ENCODE measurements at regions not wholly inside any gene's neighbourhood (a gene's known extent, or its start where the extent isn't known, plus 50 kb on each side); places are given as distances from the start of the nearest gene placed in this dataset.
"Not testable (repeated sequence)": the region's sequence is repeated elsewhere in the genome, so short reads cannot be mapped to it uniquely, and the experiment has no call there.

DNA sequence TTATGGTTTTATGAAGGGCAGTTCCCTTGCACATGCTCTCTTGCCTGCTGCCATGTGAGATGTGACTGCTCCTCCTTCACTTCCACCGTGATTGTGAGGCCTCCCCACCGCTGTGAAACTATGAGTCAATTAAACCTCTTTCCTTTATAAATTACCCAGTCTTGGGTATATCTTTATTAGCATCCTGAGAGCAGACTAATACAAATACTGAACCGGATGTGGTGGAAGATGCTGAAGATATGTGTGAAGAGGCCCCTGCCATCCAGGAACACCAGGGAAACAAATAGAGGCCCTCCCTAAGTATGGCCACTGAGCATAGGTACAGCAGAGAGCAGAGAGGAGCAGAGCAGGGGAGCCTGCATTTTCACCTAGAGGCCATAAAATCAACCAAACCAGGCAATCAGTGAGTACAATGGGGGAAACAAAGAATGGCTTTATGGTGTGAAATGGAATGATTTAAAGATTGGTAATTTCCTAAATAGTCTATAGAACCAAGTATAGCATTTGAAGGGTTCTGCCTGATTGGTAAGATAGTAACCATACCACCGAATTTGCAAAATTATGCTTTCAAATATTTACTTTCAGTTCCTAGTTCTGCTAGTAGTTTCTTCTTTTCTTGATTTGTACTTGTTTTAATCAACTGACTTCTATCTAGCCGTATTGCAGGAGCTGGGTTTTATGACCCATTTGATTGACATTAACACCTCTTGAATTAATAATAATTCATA, 421.6 kb downstream of the IRX1 start:
- DNase-seq (ENCODE audit: low spot score): no peak

DNA sequence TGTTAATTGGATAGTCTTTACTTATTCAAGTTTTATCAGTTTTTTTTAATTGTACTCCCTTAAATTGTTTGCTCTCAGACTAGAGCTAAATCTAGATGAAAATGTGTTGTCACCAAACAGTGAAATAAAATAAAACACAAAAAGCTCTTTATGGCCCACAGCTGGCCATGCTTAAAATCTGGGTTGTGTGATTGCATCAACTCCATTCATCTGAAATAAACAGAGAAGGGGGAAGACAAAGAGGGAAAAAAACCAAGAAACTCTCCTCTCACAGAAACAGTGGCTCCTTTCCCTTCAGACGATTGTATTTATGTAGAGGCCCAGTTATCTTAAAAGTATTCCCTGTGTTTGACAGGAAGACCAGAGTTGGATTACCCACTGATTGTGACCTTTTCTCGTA, 422.4 kb downstream of the IRX1 start:
- no peak for DNase-seq (ENCODE audit: low spot score)

DNA sequence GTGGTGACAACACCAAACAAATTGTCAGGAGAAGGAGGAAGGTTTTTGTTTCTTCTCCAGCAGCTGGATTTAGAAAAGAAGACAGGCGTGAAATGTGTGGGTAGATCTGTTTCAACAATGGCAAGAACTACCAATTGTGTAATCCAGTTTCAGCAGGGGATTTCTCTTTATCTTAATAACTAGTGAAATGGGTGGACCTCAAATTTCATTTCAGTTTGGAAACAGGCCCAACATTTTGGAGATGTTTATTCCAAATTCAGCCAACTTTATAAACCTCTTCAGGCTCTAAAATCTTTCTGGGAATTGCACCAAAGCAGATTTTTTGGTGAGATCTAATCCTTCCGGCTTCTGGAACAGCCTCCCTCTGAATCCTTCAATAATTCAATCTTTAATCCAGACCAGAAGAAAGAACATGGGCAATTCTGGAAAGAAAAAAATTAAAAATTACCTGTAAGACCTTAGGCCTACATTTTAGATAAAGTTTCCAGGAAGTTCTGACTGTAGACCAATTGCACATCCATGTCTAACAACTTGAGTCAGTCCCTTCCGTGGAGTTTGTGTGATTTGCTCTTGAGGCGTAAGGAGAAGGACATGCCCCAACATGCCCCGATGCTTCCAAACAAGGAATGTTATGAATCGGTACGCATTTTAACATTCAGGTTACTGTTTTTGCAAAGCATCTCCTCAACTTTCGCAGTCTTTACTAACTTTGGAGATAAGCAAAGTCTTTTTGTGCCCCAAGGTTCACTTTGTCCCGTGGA, 423.6 kb downstream of the IRX1 start:
- no peak for DNase-seq (ENCODE audit: low spot score)

DNA sequence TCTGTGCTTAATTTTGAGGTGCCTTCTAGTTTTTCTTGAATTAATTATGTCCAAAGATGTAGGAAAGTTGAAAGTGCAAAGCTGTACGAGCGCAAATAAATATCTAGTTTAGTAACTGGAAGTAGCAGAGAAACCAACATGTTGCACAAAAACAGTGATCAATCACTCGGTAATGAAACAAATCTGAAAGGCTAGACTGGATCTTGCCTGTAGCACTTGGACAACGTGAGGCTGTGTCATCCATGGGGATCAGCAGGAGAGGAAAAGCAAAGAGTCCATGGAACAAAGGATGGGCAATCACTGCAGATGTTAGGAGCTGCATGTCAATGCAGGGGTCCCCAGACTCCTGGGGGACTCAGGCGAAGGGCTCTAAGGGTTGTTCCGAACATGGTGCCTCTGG, 424.2 kb downstream of the IRX1 start:
- DNase-seq (ENCODE audit: low spot score): no peak

DNA sequence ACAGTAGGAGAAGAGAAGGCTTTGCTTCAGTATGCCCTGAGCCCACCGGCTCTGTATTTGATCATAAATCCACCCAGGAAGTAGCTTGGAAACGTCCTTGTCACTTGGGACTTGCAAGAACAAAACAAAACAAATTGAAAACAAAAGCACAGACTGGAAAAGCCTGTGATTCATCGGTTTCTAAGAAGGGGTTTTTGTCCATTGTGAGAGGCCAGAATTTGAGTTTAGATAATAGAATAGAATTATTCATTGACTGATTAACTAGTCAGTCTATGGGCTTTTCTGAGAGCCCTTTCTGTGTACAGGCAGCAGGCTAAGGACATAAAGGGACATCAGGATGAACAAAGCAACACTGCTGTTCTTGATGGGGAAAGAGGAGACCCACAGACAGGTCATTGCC, 424.8 kb downstream of the IRX1 start:
- no peak for DNase-seq (ENCODE audit: low spot score)

DNA sequence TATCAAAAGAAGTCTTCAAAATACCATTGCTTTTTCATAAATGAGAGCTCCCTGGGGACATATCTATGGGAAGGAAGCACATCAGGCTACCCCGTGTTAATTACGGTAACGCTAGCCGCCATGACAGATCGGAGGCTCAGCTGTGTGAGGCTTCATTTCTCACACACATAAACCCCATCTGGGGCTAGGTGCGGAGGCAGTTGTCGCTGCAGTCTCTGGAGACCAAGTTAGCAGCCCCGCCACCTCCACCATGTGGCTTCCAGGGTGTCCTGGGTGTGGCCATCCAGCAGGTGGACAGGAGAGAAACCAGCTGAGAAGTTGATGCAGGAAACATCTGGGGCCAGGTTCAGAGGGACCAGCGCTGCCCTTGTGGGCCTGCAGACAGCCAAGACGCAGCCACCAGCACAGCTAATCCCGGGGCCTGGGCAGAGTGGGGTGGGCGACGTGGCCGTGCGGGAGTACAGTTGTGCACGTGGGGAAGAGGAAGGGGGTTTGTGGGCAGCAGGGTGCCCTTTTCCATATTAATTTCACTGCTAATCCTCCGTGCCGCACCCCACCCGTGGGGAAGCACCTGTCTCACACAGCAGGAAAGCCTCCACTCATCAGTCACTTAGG, 426.5 kb downstream of the IRX1 start:
- DNase-seq (ENCODE audit: low spot score): no peak

DNA sequence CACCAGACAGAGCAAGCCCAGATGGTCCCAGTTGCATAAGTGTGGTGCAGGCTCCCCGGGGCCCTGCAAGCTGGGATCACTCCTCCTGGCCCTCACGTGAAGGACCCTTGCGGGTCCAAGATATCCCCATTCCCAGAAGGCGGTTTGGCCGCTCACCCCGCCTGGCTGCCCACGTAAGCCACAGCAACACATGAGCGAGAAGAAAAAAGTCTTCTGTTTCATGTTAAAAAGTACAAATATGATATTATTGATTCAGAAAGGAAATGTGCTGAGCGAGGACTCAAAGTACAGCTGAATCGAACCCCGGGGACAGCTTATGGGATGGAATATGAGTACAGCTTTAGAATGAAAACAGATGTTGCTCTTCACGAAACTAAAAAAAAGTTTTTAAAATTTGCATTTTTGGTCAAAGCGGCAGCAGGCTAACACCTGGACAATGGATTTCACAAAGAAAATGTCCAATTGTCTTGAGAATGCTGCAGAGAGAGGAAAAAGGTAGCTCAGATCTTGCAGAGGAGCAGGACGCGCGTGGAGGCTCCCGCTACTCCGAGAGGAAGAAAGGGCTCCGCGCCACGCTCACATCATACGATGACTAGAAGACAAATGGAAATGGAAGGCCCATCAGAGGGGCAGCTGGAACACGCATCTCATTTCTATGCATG, 427.6 kb downstream of the IRX1 start:
- no peak for DNase-seq (ENCODE audit: low spot score)

DNA sequence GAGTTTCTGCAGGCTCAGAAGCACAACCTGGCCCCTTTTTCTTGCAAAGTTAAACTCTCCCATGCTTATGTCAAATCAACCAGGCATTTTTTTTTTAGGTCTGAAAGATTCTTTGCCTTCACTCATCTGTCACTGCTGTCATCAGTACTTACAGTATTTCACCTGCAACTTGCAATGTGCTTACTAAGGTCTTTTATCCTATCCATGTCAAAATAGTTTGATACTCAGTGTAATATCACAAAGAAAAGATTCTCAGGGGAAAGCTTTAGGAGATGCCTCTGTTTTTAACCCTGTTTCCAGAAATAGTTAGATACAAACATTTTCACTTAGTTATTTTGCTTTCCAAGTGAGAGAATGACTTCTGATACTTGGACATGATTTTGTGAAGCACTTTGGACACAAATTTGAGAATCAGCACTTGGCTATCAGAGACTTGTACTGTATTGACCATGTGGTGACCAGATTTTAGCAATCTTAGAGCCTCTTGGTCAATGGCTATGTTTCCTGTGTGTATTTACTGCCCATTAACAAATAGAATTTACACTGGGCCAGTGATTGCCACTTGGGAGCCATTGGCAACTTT, 428.2 kb downstream of the IRX1 start:
- no peak for DNase-seq (ENCODE audit: low spot score)

DNA sequence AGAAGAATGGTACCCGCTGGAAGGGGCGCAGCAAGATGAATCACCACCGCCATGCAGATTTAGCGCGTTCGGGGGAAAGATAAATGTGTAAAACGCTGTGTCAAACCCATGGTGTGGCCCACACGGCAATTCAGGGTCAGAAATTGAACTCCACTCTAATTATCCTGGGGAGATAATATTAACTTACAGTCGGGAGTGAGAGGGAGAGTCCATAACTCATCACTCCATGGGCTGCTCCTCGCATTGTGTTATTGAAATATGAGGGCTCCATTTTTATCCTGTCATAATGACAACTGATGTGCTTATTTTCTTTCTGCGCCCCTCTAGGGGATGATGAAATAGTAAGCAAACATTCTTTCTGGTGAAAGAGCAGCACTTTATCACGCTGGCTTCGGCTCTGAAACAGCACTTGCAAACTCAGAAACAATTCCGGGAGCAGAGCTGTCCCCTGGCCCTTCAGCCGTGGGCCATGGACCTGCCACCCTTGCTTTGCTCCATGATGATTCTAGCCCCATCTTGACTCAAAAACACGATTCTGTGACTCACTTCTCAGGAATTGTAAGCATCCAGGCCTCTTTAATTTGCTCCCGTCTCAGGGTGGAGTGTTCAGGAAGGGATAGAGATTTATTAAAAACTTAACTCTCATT, 431.6 kb downstream of the IRX1 start:
- no peak for DNase-seq (ENCODE audit: low spot score)

DNA sequence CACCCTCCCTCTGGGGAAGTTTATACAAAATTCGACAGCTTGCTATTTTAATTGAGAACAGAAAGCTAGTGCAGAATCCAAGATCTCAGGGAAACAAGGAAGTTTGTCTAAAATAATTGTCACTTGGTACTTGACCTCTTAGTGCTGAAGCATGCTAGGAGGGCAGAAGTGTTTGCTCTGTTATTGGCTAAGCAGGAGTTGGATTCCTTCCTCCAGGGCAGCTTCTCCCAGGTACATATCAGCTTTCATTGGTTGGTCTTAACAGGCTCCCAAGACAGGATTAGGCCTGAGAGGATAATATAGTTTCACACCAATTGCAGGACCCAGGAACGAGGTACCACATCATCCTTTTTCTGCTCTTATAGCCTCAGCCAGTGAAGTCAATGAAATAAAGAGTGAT, 432.8 kb downstream of the IRX1 start:
- no peak for DNase-seq (ENCODE audit: low spot score)

DNA sequence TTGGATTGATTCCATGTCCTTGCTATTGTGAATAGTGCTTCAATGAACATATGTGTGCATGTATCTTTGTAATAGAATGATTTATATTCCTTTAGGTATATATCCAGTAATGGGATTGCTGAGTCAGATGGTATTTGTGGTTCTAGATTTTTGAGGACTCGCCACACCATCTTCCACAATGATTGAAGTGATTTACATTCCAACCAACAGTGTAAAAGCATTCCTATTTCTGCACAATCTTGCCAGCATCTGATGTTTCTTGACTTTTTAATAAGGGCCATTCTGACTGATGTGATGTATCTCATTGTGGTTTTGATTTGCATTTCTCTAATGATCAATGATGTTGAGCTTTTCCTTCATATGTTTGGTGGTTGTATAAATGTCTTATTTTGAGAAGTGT, 437.9 kb downstream of the IRX1 start:
- not testable (repeated sequence) for DNase-seq (ENCODE audit: low spot score)

DNA sequence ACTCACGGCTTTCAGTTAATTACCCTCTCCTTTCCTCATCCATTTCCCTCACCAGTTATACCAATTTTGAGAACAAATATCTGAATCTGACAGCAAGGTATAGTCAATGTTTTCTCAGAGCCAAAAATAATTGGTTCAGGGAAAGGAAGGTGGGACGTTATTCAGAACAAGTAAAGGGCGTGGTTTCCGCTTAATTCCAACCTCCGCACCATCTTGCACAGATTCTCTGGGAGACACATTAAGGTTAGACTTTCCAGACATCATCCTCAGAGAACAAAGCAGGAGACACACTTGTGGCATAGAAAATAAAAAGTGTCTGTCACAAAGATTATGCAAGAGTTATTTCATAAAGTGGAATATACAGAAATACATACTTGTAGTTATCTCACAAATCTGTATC, 441.2 kb downstream of the IRX1 start:
- no peak for DNase-seq (ENCODE audit: low spot score)

DNA sequence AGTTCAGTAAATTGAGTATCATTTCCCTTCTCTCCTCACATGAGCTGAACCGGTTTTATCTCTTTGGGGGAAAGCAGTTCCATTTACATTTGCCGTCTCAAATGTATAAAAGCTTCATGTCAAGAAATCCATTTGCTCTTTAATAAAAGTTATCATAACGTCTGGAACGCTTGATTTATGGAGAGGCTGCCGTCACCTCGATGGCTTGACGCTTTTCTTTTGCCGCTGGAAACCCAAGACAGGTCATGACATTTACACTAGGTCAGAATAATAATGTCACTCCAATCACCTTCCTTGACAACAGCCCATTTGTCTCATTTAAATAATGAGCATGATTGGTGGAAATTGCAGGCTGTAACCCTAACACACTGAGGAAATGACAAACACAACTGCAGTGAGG, 443.4 kb downstream of the IRX1 start:
- DNase-seq (ENCODE audit: low spot score): no peak

DNA sequence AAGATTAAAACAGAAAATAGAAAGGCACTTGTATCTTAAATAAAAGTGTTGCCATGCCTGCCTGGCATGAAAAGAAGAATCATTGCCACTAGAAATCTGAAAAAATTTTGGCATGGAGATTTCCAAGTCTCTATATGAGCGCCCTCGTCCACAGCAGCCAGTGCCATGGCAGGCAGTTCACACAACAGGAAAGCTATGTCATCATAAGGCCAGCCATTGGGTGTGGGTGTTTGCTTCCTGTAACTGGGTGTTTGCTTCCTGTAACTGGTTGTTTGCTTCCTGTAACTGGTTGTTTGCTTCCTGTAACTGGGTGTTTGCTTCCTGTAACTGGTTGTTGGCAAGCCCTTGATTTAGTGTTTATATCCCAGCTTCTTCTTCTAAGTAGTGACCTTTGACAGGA, 446.7 kb downstream of the IRX1 start:
- DNase-seq (ENCODE audit: low spot score): no peak

DNA sequence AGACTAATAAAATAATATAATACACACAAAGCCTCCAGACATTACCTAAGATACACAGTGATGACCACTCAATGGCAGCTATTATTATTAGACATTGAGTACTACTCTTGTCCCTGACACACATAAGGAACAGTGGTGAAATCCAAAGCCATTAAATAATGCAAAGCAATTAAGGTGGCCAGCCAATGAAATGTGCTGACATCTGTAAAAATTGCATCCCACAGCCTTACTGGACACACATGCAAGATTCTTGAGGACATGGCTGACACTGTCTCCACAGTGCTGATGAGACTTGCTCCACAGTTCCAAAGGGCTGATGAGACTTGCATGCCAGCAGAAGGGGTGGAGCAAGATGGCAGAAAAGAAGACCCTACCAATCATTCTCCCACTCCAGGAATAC, 447.5 kb downstream of the IRX1 start:
- no peak for DNase-seq (ENCODE audit: low spot score)

DNA sequence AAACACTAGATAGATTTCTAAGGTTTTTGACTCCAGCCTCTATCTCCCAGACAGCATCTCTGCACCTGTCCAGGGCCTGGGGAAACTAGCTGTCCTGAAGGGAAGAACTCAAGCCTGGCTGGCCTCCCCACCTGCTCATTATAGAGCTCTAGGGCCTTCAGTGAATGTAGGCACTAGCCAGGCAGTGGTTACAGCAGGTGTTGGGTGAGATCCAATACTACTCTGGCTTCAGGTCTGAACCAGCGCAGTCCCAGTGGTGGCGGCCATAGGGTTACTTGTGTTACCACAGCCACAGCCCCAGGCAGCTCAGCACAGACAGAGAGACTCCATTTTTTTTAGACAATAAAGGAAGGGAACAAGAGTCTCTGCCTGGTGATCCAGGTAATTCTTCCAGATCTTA, 449.2 kb downstream of the IRX1 start:
- DNase-seq (ENCODE audit: low spot score): no peak

DNA sequence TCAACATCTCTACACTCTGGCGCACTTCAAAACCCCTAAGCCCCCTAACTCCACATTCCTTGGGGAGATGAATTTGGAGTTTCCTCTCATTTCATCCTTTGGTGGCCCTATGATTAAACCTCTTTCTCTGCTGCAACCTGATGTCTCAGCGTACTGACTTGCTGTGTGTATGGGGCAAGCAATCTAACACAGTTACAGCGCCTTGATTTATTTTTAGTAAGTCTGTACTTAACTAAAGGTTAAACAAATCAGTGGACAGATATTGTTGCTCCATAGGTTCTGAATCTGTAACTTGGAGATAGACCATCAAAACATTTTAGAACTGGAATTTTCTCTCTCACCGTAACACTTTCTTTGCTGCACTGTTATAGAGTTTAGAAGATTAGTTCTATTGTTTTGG, 452.8 kb downstream of the IRX1 start:
- DNase-seq (ENCODE audit: low spot score): no peak

DNA sequence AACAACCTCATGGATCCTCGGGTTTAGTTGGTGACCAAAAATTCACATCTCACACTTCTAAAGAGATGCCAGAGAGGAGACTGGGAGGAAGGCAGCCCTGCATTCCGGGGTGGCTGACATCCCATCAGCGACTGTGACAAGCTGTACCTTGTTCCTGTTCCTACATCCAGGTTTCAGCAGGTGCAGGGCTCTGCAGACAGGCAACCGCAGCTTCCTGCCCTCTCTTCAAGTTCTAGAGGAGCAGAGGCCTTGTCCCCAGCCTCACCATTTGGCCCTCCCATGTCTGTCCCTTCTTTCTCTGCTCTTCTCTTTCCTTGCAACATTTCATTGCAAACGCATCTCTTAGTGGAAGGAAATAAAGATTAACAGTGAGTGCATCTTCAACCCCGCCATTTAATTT, 454.6 kb downstream of the IRX1 start:
- no peak for DNase-seq (ENCODE audit: low spot score)

DNA sequence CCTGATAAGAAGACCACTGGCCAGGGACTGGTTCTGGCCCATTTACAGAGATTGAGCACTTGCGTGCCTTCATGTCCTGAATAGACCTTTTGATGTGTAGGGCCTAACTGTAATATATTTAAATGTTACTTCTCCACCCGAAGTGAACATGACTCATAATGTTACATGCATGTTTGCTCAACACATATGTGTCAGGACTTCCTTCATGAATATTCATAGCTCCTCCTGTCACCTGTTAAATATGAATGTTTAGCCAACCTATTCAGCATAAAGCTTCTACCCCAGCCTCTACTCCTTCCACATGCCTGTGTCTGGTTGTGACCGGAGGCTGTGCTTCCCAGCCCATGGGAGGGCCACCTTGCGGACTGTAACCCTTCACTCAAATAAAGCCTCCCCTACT, 457.5 kb downstream of the IRX1 start:
- no peak for DNase-seq (ENCODE audit: low spot score)

DNA sequence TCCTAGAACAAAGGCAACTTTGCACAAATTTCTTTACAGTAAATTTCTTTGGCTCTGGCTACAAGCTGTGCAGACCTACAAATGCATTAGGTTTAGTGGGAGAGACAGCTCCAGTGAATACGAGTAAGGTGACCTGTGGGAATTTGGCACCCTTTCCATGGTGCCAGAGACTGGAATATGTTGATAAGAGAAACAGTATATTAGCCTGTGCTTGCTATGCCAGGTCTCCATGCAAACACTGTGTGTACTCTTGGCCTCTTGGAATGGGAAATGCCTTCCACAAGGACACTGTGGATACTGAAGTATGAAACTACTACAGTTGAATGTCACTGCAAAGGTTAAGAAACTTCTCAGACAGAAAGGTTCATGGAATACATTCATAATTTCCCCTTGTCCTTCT, 458.5 kb downstream of the IRX1 start:
- no peak for DNase-seq (ENCODE audit: low spot score)

DNA sequence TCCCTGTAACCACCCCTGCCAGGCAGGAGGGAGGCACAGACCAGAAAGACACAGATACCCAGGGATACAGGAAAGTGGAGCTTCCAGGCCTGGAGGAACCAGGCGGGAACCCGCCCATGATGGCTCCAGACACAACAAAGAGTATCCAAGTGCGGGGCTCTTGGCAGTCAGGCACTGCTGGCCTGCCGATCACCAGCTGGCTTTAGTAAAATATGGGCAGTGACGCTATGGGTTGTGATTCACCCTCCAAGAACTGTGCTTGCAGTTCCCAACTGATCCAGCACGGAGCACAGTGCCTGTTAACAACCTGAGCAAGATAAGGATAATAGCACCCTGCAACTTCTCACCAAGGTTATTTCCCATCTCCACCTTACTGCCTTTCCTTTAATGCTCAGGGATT, 463.3 kb downstream of the IRX1 start:
- DNase-seq (ENCODE audit: low spot score): peak; percentile 26
